ENCODE measurements at regions not wholly inside any gene's neighbourhood (a gene's known extent, or its start where the extent isn't known, plus 50 kb on each side); places are given as distances from the start of the nearest gene placed in this dataset.

DNA sequence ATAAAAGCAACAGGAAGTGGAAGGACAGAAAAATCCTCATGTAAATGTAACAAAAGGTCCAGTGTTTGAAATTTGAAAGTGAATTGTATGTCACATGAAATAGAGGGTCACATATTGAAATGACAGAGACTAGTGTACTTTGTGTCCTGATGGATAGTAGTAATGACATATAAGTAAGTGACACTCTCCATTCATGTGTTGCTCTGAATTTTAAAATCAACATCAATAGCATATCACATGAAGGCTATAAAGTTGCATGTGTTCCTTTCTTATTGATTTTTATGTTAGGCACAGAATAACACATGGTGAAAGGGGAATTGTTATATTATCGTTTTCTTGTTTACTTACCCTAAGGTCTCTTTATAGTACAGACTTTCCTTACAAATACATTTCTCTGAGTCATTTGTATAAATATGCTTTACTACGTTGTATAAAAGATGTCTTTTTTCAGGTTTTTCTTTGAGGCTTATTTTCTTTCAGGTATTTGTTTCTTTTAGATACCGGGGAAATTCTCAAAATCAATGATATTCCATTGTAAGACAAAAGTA lies 104.6 kb upstream of the CACNA2D1 start:
- H3K9me3 ChIP-seq (ENCODE audit: control insufficient read depth, low read length): no peaks in the 10 kb centered on the region

DNA sequence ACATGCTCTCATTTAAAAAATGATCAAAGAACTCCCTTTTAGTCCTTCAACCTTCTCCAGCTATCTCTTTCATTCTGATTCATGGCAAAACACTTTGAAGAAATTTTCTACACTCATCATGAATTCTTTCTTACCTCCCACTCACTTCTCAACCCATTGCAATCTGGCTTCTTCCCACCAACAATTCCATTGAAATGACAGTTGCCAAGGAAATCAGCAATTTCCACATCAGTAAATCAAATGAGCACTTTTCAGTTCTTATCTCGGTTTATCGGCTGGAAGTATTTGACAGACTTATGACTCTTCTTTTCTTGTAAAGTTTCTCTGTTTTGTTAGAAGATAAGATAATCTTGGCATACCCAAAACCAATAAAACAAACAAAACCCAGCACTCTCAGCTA lies 99.1 kb upstream of the CACNA2D1 start:
- H3K27me3 ChIP-seq (ENCODE audit: control insufficient read depth, insufficient read depth, low read length): no peaks in the 10 kb centered on the region
- no peaks in the 10 kb centered on the region for H3K36me3 ChIP-seq (ENCODE audit: control insufficient read depth, insufficient read depth, low read length)
- no peak overlapping the region for H3K9ac ChIP-seq (ENCODE audit: low read length)
- no peaks in the 10 kb centered on the region for H3K4me1 ChIP-seq (ENCODE audit: control insufficient read depth, insufficient read depth, low read length)
- no peak overlapping the region for H3K4me3 ChIP-seq (ENCODE audit: low read length)
- no peaks in the 10 kb centered on the region for H3K9me3 ChIP-seq (ENCODE audit: control insufficient read depth, low read length)

More for the DNA sequence above, 104.6 kb upstream of the CACNA2D1 start:
- peaks cover 16% of the 10 kb centered on the region for H3K4me1 ChIP-seq (ENCODE audit: control insufficient read depth, insufficient read depth, low read length)
- H3K36me3 ChIP-seq (ENCODE audit: control insufficient read depth, insufficient read depth, low read length): no peaks in the 10 kb centered on the region
- H3K27me3 ChIP-seq (ENCODE audit: control insufficient read depth, insufficient read depth, low read length): no peaks in the 10 kb centered on the region
- no peak overlapping the region for H3K9ac ChIP-seq (ENCODE audit: low read length)
- H3K4me3 ChIP-seq (ENCODE audit: low read length): no peak overlapping the region

DNA sequence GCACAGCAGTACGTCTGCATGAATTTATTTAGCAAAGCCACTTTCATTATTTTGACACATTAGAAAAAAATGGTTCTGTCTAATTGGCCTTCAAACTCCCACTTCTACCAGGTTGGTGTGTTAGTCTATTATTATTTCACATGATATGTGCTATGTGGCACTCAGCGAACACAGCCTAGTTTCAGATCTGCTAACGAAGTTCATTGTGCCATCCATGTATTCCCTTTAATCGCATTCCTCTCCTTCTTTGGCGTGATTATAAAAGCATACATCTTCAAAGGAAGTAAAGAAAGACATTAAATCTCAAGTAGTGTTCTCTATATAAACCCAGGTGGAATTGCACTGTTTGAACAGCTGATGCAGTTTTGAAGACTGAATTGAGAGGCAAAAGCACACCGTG lies 96.4 kb upstream of the CACNA2D1 start:
- no peak overlapping the region for H3K4me3 ChIP-seq (ENCODE audit: low read length)
- no peak overlapping the region for H3K9ac ChIP-seq (ENCODE audit: low read length)
- no peaks in the 10 kb centered on the region for H3K4me1 ChIP-seq (ENCODE audit: control insufficient read depth, insufficient read depth, low read length)
- H3K9me3 ChIP-seq (ENCODE audit: control insufficient read depth, low read length): no peaks in the 10 kb centered on the region
- H3K36me3 ChIP-seq (ENCODE audit: control insufficient read depth, insufficient read depth, low read length): no peaks in the 10 kb centered on the region
- H3K27me3 ChIP-seq (ENCODE audit: control insufficient read depth, insufficient read depth, low read length): no peaks in the 10 kb centered on the region

DNA sequence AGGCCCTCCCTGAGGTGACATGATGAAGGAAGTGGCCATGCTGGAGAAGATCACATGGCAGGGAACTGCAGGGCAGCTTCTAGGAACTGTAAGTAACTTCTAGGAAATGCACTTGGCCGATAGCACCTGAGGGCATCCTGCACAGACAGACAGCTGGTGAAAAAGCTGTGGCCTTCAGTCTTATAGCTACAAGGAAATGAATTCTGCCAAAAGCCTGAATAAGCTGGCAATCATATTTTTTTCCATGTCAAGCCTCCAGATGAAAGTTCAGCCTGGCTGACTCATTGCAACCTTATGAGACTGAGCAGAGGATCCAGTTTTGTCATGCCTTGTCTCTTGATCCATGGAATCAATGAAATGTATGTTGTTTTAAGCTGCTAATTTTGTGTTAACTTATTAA lies 91.1 kb upstream of the CACNA2D1 start:
- Histone ChIP-seq H3K9ac (ENCODE audit: low read length) (no peak overlapping the region), H3K4me1 (ENCODE audit: control insufficient read depth, insufficient read depth, low read length) (peaks cover 10% of the 10 kb centered on the region), H3K36me3 (ENCODE audit: control insufficient read depth, insufficient read depth, low read length) (no peaks in the 10 kb centered on the region), H3K27me3 (ENCODE audit: control insufficient read depth, insufficient read depth, low read length) (no peaks in the 10 kb centered on the region), H3K9me3 (ENCODE audit: control insufficient read depth, low read length) (no peaks in the 10 kb centered on the region), H3K4me3 (ENCODE audit: low read length) (no peak overlapping the region)

DNA sequence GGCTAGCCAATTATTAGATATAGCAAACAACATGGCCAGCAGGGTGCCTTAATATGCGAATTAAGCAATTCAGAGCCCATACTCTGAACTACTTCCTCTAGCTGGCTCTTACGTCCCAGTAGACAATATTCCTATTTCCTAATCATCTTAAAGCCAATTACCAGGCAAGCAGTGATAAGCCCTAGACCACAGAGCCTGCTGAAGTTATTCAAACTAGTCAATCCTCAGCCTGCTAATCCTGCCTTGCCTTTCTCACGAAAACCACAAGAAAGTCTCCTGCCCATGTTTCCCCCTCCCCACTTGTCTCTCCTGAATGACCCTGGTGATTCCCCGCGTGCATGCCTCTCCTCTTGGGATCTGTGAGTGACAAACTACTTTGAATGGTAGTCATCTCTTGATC lies 86.8 kb upstream of the CACNA2D1 start:
- no peaks in the 10 kb centered on the region for H3K9me3 ChIP-seq (ENCODE audit: control insufficient read depth, low read length)
- H3K4me1 ChIP-seq (ENCODE audit: control insufficient read depth, insufficient read depth, low read length): peaks cover 10% of the 10 kb centered on the region
- no peaks in the 10 kb centered on the region for H3K36me3 ChIP-seq (ENCODE audit: control insufficient read depth, insufficient read depth, low read length)
- no peak overlapping the region for H3K4me3 ChIP-seq (ENCODE audit: low read length)
- no peak overlapping the region for H3K9ac ChIP-seq (ENCODE audit: low read length)
- no peaks in the 10 kb centered on the region for H3K27me3 ChIP-seq (ENCODE audit: control insufficient read depth, insufficient read depth, low read length)

DNA sequence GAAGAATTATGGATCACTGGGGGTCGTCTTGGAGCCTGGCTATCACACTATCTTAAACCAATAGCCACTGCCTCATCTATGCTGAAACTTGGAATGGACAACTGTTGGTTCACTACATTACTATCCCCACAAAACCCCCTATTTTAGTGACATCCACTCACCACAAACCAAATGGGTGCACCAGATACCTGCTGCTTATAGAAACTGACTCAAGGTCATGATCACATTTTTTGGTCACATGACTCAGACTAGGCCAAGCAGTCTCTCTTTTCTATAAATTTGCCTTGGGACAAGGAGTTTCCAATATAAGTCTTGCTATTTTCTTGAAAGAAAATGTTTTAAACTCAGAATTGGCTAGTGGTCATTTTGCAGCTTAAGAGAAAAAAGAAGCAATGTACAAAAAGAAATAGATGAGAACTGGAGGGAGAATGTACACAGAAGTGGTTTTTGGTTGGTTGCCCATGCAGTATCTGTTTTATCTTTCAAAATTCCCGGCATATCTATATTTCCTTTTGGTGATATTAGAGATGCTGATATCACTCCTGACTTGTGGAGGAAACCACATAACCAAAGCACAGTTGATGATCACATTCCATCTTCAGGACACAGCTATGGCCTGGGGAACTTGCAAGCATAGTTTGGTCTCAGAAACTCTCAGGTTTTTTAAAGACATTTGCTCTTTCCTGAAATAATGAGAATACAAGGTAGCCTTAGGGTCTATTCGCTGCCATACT lies 85.2 kb upstream of the CACNA2D1 start:
- Histone ChIP-seq H3K36me3 (ENCODE audit: control insufficient read depth, insufficient read depth, low read length) (no peaks in the 10 kb centered on the region), H3K27me3 (ENCODE audit: control insufficient read depth, insufficient read depth, low read length) (no peaks in the 10 kb centered on the region), H3K4me3 (ENCODE audit: low read length) (no peak overlapping the region), H3K9ac (ENCODE audit: low read length) (no peak overlapping the region), H3K9me3 (ENCODE audit: control insufficient read depth, low read length) (no peaks in the 10 kb centered on the region), H3K4me1 (ENCODE audit: control insufficient read depth, insufficient read depth, low read length) (no peaks in the 10 kb centered on the region)

DNA sequence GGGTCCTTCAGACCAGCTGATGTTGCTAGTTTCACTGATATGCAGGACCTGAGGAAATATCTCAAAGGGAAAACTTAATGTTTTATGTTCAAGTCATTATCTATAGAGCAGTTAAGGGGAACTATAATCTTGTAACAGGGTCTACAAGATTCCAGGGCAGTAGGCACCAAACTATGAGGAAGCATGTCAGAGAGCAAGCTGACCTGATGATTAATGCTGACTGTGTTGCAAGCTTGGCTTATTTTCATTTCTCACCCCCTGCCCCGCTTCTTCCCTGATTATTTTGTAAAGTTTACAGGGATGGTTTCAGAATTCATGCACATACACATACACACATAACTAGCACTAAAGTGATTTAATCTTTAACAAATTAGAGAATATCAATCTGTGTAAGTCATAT lies 84.3 kb upstream of the CACNA2D1 start:
- H3K4me3 ChIP-seq (ENCODE audit: low read length): no peak overlapping the region
- H3K9me3 ChIP-seq (ENCODE audit: control insufficient read depth, low read length): no peaks in the 10 kb centered on the region
- no peaks in the 10 kb centered on the region for H3K36me3 ChIP-seq (ENCODE audit: control insufficient read depth, insufficient read depth, low read length)
- H3K9ac ChIP-seq (ENCODE audit: low read length): no peak overlapping the region
- H3K27me3 ChIP-seq (ENCODE audit: control insufficient read depth, insufficient read depth, low read length): no peaks in the 10 kb centered on the region
- no peaks in the 10 kb centered on the region for H3K4me1 ChIP-seq (ENCODE audit: control insufficient read depth, insufficient read depth, low read length)

DNA sequence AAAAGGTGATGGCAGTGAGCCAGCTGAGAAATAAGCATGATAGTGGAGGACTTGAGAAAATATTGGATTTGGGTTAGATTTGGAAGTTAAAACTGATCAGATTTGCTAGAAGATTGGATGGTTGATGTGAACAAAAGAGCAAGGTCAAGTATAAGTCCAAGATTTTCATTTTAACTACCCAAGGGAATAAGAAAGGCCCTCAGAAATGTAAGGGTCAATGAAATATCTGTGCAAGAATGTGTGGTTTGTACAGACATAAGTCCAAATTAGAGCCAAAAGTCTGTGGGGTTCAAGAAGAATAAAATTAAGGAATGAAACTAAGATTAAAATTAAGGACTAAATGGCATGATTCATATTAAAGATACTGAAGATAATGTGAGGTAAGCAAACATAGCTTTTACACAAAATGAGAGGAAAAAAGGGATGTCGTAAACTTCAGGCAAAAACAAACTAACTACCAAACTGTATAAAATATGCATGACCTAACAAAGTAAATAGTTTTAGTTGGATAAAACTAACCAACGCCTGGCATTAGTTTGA lies 78.4 kb upstream of the CACNA2D1 start:
- Histone ChIP-seq H3K9ac (ENCODE audit: low read length) (no peak overlapping the region), H3K9me3 (ENCODE audit: control insufficient read depth, low read length) (no peaks in the 10 kb centered on the region), H3K27me3 (ENCODE audit: control insufficient read depth, insufficient read depth, low read length) (no peaks in the 10 kb centered on the region), H3K4me1 (ENCODE audit: control insufficient read depth, insufficient read depth, low read length) (peaks cover 11% of the 10 kb centered on the region), H3K36me3 (ENCODE audit: control insufficient read depth, insufficient read depth, low read length) (no peaks in the 10 kb centered on the region), H3K4me3 (ENCODE audit: low read length) (no peak overlapping the region)

DNA sequence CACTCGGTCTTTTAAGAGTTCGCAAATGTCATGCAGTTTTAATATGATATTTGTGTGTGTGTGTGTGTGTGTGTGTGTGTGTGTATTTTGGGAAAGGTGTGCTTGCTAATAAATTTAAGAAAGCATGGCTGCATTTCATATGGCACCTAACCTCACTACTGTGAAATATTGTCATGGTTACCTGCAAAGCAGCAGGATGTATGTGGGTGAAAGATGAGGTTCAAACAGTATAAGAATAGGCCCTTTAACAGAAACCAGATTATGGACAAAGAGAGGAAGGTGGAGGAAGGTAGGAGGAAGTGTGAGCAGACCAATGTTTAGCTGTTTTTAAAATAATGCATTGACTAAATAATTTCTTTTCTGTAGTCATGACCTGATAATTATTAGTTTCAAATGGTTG lies 73.5 kb upstream of the CACNA2D1 start:
- Histone ChIP-seq H3K9ac (ENCODE audit: low read length) (no peak overlapping the region), H3K4me1 (ENCODE audit: control insufficient read depth, insufficient read depth, low read length) (peaks cover 8% of the 10 kb centered on the region), H3K27me3 (ENCODE audit: control insufficient read depth, insufficient read depth, low read length) (no peaks in the 10 kb centered on the region), H3K4me3 (ENCODE audit: low read length) (no peak overlapping the region), H3K36me3 (ENCODE audit: control insufficient read depth, insufficient read depth, low read length) (no peaks in the 10 kb centered on the region), H3K9me3 (ENCODE audit: control insufficient read depth, low read length) (no peaks in the 10 kb centered on the region)

DNA sequence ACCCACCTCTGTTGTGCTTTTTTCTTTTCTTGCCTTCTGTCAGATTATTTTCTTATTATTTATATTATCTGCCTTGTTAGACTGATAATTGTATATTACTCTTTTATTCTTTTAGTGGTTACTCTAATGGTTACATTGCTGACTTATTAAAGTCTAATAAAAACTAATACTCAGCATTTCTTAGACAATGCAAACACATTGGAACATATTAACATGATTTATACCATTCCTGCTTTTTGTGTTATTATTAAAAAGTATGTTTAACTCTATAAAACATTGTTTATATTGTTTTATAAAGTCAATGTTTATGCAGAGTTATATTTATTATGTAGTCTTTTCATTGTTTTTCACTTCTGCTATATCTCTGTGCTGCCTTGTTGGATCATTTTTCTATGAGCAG lies 68.0 kb upstream of the CACNA2D1 start:
- no peak overlapping the region for H3K4me3 ChIP-seq (ENCODE audit: low read length)
- H3K9ac ChIP-seq (ENCODE audit: low read length): no peak overlapping the region
- H3K27me3 ChIP-seq (ENCODE audit: control insufficient read depth, insufficient read depth, low read length): peaks cover 5% of the 10 kb centered on the region
- H3K9me3 ChIP-seq (ENCODE audit: control insufficient read depth, low read length): no peaks in the 10 kb centered on the region
- no peaks in the 10 kb centered on the region for H3K36me3 ChIP-seq (ENCODE audit: control insufficient read depth, insufficient read depth, low read length)
- H3K4me1 ChIP-seq (ENCODE audit: control insufficient read depth, insufficient read depth, low read length): peaks cover 6% of the 10 kb centered on the region

DNA sequence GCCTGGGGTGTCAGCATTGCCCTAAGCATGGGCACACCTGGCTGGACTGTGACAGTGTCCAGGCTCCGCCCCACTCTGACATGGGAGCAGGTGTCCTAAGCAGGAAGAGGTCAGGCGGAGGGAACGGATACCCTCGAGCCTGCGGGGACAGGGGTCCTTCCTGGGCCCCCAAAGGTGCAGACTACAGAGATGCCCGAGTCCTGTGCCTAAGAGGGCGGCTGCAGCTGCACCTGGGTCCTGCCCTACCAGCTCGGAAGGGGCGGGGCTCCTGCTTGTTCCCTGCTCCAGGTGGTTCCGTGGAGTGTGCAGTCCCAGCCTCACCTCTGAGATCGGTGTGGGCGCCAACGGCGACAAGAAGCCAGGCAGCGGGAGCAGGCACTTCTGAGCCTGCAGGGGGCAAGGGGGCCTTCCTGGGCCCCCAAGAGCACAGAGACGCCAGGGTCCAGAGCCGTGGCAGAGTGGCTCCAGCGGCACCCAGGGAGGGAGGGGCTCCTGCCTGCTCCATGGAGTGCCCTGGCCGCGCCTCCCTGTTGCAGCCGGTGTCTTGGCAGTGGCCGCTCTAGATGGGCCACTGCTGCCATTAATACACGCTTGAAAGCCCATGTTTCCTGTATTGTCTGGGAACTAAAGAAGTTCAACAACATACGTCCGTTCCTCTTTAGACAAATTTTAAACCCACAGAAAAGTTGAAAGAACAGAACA lies 64.5 kb upstream of the CACNA2D1 start:
- no peaks in the 10 kb centered on the region for H3K9me3 ChIP-seq (ENCODE audit: control insufficient read depth, low read length)
- peak overlapping the region; percentile 26 for H3K4me3 ChIP-seq (ENCODE audit: low read length)
- peak overlapping the region; percentile 30 for H3K9ac ChIP-seq (ENCODE audit: low read length)
- no peaks in the 10 kb centered on the region for H3K36me3 ChIP-seq (ENCODE audit: control insufficient read depth, insufficient read depth, low read length)
- peaks cover 12% of the 10 kb centered on the region for H3K4me1 ChIP-seq (ENCODE audit: control insufficient read depth, insufficient read depth, low read length)
- peaks cover 5% of the 10 kb centered on the region for H3K27me3 ChIP-seq (ENCODE audit: control insufficient read depth, insufficient read depth, low read length)

DNA sequence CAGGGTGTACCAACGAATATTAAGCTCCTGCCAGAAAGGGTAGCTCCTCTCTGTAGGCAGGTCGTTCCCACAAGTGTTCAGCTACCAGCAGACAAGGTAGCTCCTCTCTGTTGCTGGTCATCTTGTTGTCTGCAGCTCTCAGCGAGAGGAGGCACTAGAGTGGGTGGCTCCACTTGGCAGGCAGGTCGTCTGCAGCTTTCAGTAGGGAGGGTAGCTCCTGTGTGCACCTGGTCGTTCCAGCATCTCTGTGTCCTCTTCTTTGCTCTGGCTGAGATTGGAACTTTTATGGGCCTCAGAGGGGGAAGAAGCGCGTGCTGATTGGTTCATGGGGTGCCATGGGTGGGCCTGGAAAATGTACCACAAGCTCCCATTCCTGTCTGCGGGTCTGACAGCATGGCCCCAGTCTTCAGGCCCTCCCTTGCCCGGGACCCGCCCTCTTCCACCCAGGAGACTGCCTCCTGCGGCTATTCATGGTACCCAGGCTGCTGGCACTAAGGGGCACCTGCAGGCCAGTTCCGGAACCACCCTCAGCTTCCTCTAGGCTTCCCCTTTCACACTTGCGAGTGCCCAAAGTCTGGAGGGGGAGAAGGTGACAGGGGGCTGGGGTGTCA lies 63.9 kb upstream of the CACNA2D1 start:
- Histone ChIP-seq H3K9me3 (ENCODE audit: control insufficient read depth, low read length) (no peaks in the 10 kb centered on the region), H3K4me3 (ENCODE audit: low read length) (peak overlapping the region; percentile 26), H3K4me1 (ENCODE audit: control insufficient read depth, insufficient read depth, low read length) (peaks cover 12% of the 10 kb centered on the region), H3K9ac (ENCODE audit: low read length) (peak overlapping the region; percentile 30), H3K27me3 (ENCODE audit: control insufficient read depth, insufficient read depth, low read length) (peaks cover 5% of the 10 kb centered on the region), H3K36me3 (ENCODE audit: control insufficient read depth, insufficient read depth, low read length) (no peaks in the 10 kb centered on the region)
